Natural killer cell (primary cell): ENCODE measurements at regions not wholly inside any gene's neighbourhood (a gene's known extent, or its start where the extent isn't known, plus 50 kb on each side); places are given as distances from the start of the nearest gene placed in this dataset.

Experiments
- ATAC-seq, 3 donors: fragments of 150-1000 bp in 2 of 3; fragments of 200-7000 bp in 1 of 3; cut with Tn5 transposase; 1 replicate in 1 of 3; 2 replicates in 2 of 3; pipeline ENCODE4 v1.10.0; 2021; ENCODE audit warnings: mild to moderate bottlenecking in 2 of 3, moderate library complexity in 2 of 3
- DNase-seq, 2 donors: peaks; one replicate each; pipeline versions ENCODE4 v3.0.0 to v3.0.0-alpha.2; 2013 to 2021; ENCODE audit warnings: mixed read lengths in 1 of 2
- H3K27ac ChIP-seq: one replicate; pipeline ENCODE4 v1.5.1; 2013; ENCODE audit warnings: mild to moderate bottlenecking, low read length
- H3K27me3 ChIP-seq: one replicate; pipeline ENCODE4 v1.6.1; 2013; ENCODE audit warnings: low read length; ENCODE audit not compliant: control insufficient read depth, insufficient read depth
- H3K36me3 ChIP-seq: one replicate; pipeline ENCODE4 v1.6.1; 2013; ENCODE audit warnings: low read length; ENCODE audit not compliant: control insufficient read depth, insufficient read depth
- H3K4me1 ChIP-seq: one replicate; pipeline ENCODE4 v1.6.1; 2013; ENCODE audit warnings: low read length; ENCODE audit not compliant: control insufficient read depth, insufficient read depth
- H3K4me3 ChIP-seq: one replicate; pipeline ENCODE4 v1.5.1; 2013; ENCODE audit warnings: low read length
- H3K9me3 ChIP-seq: one replicate; pipeline ENCODE4 v1.6.1; 2013; ENCODE audit warnings: low read length; ENCODE audit not compliant: control insufficient read depth, insufficient read depth
- H3K27ac Mint-ChIP-seq, 2 donors: one replicate each; pipeline ENCODE4 v1.8.0; 2022; ENCODE audit warnings: mild to moderate bottlenecking in 2 of 2, mixed read lengths in 2 of 2, moderate library complexity in 1 of 2
- H3K27me3 Mint-ChIP-seq, 2 donors: one replicate each; pipeline ENCODE4 v1.8.0; 2022; ENCODE audit warnings: low read depth in 2 of 2, mixed read lengths in 2 of 2
- H3K36me3 Mint-ChIP-seq: one replicate; pipeline ENCODE4 v1.8.0; 2022; ENCODE audit warnings: mixed read lengths
- H3K4me1 Mint-ChIP-seq, 2 donors: one replicate each; pipeline ENCODE4 v1.8.0; 2022; ENCODE audit warnings: mixed read lengths in 2 of 2
- H3K4me3 Mint-ChIP-seq: one replicate; pipeline ENCODE4 v1.8.0; 2022; ENCODE audit warnings: mild to moderate bottlenecking, moderate library complexity, mixed read lengths
- H3K9me3 Mint-ChIP-seq, 2 donors: one replicate each; pipeline ENCODE4 v1.8.0; 2022; ENCODE audit warnings: mixed read lengths in 2 of 2
- CTCF ChIP-seq: fragments of 200-600 bp; IDR thresholded peaks from one replicate; pipeline ENCODE4 v1.8.0; 2022; ENCODE audit warnings: antibody characterized with exemption
- WGBS: methylation state at CpG from one replicate; pipeline ENCODE4 v1.1.7; 2013; ENCODE audit warnings: missing lambda C conversion rate; ENCODE audit not compliant: insufficient coverage; 5-methylcytosine and 5-hydroxymethylcytosine counted together
- intact Hi-C: fragments of 100-400 bp; cut with micrococcal nuclease; formaldehyde crosslinking; loops from one replicate; pipeline ENCODE4 v1.14.2; 2022

GRCh38 chr2:6602471-6602870, 263.2 kb downstream of the CMPK2 start:
- H3K27ac Mint-ChIP-seq, result no peak overlapping the region
- no peaks in the 10 kb centered on the region for H3K36me3 Mint-ChIP-seq
- no peaks in the 10 kb centered on the region for H3K4me1 Mint-ChIP-seq

GRCh38 chr2:6605836-6606505, 259.7 kb downstream of the CMPK2 start:
- no peak overlapping the region for H3K27ac ChIP-seq
- H3K4me1 ChIP-seq, result no peaks in the 10 kb centered on the region
- H3K36me3 ChIP-seq, result no peaks in the 10 kb centered on the region
- H3K27ac Mint-ChIP-seq, result no peak overlapping the region
- no peak for TF ChIP-seq CTCF
- 62% methylated on average over 6 of the region's 7 CpGs for WGBS
- no peaks in the 10 kb centered on the region for H3K27me3 Mint-ChIP-seq
- intact Hi-C loops, result no loop called here
- no peaks in the 10 kb centered on the region for H3K9me3 ChIP-seq
- peaks cover 3 to 4% of the 10 kb centered on the region in 2 donors for H3K9me3 Mint-ChIP-seq
- H3K4me3 Mint-ChIP-seq, result no peak overlapping the region
- no peak overlapping the region for H3K4me3 ChIP-seq
- DNase-seq (no peak), ATAC-seq (no peak)
- no peaks in the 10 kb centered on the region for H3K4me1 Mint-ChIP-seq
- no peaks in the 10 kb centered on the region for H3K27me3 ChIP-seq
- H3K36me3 Mint-ChIP-seq, result no peaks in the 10 kb centered on the region

More at GRCh38 chr2:6602471-6602870, 263.2 kb downstream of the CMPK2 start:
- intact Hi-C loops, result no loop called here
- Histone ChIP-seq H3K36me3 (no peaks in the 10 kb centered on the region), H3K4me3 (no peak overlapping the region), H3K27me3 (no peaks in the 10 kb centered on the region), H3K4me1 (no peaks in the 10 kb centered on the region), H3K27ac (no peak overlapping the region), H3K9me3 (no peaks in the 10 kb centered on the region)
- Mint-ChIP-seq H3K27me3 (no peaks in the 10 kb centered on the region), H3K4me3 (no peak overlapping the region), H3K9me3 (no peaks in the 10 kb centered on the region)
- WGBS, result 90% methylated on average over 4 of the region's 4 CpGs
- ATAC-seq (no peak), DNase-seq (no peak)
- no peak for TF ChIP-seq CTCF

GRCh38 chr2:6617794-6618193, 247.9 kb downstream of the CMPK2 start:
- H3K36me3 Mint-ChIP-seq, result no peaks in the 10 kb centered on the region
- no peak for TF ChIP-seq CTCF
- Histone ChIP-seq H3K9me3 (peaks cover 10% of the 10 kb centered on the region), H3K4me3 (no peak overlapping the region), H3K36me3 (no peaks in the 10 kb centered on the region), H3K27me3 (no peaks in the 10 kb centered on the region), H3K4me1 (no peaks in the 10 kb centered on the region), H3K27ac (no peak overlapping the region)
- no peaks in the 10 kb centered on the region for H3K4me1 Mint-ChIP-seq
- H3K27ac Mint-ChIP-seq, result no peak overlapping the region
- H3K9me3 Mint-ChIP-seq, result peaks cover 5% of the 10 kb centered on the region in 2 donors
- ATAC-seq (no peak), DNase-seq (no peak)
- no peaks in the 10 kb centered on the region for H3K27me3 Mint-ChIP-seq
- WGBS, result 81% methylated on average over 4 of the region's 4 CpGs
- H3K4me3 Mint-ChIP-seq, result no peak overlapping the region
- intact Hi-C loops, result no loop called here

- no peaks in the 10 kb centered on the region for H3K36me3 ChIP-seq
- Mint-ChIP-seq H3K27me3 (no peaks in the 10 kb centered on the region), H3K4me1 (no peaks in the 10 kb centered on the region), H3K27ac (no peak overlapping the region), H3K4me3 (no peak overlapping the region), H3K9me3 (peaks cover 5 to 7% of the 10 kb centered on the region in 2 donors), H3K36me3 (no peaks in the 10 kb centered on the region)
- no peaks in the 10 kb centered on the region for H3K4me1 ChIP-seq
- 98% methylated on average over 5 of the region's 6 CpGs for WGBS
- intact Hi-C loops, result no loop called here
- DNase-seq, result no peak
- ATAC-seq, result no peak
- H3K4me3 ChIP-seq, result no peak overlapping the region
- H3K9me3 ChIP-seq, result peaks cover 6% of the 10 kb centered on the region
- no peaks in the 10 kb centered on the region for H3K27me3 ChIP-seq
- H3K27ac ChIP-seq, result no peak overlapping the region
- TF ChIP-seq CTCF, result no peak
These were observed 247.5 kb downstream of the CMPK2 start for GRCh38 chr2:6618201-6618600.
